Activated CD8-positive, alpha-beta T cell treated with anti-CD3 and anti-CD28 coated beads for 36 hours (primary cell): ENCODE measurements at regions not wholly inside any gene's neighbourhood (a gene's known extent, or its start where the extent isn't known, plus 50 kb on each side); places are given as distances from the start of the nearest gene placed in this dataset.

Experiments
- ATAC-seq: fragments of 200-7000 bp; cut with Tn5 transposase; one replicate; pipeline ENCODE4 v1.10.0; 2021; ENCODE audit warnings: mild to moderate bottlenecking, moderate library complexity
- CTCF ChIA-PET: fragments of 350-600 bp; sonication (Branson Sonifier 250); formaldehyde crosslinking; loops from one replicate; lab custom pipeline; 2021; ENCODE audit warnings: antibody characterized with exemption; lab: Charles Lee
- POLR2A ChIA-PET: fragments of 350-600 bp; sonication (Branson Sonifier 250); formaldehyde crosslinking; loops from one replicate; lab custom pipeline; 2021; ENCODE audit warnings: antibody characterized with exemption; lab: Charles Lee
- DNase-seq: peaks from one replicate; pipeline ENCODE4 v3.0.0-alpha.2; 2020
- H3K27ac Mint-ChIP-seq: one replicate; pipeline ENCODE4 v1.8.0; 2021; ENCODE audit warnings: mild to moderate bottlenecking, mixed read lengths
- H3K27me3 Mint-ChIP-seq: one replicate; pipeline ENCODE4 v1.8.0; 2021; ENCODE audit warnings: mixed read lengths
- H3K36me3 Mint-ChIP-seq: one replicate; pipeline ENCODE4 v1.8.0; 2021; ENCODE audit warnings: low read depth, mixed read lengths
- H3K4me1 Mint-ChIP-seq: one replicate; pipeline ENCODE4 v1.8.0; 2021; ENCODE audit warnings: low read depth, mixed read lengths
- H3K4me3 Mint-ChIP-seq: one replicate; pipeline ENCODE4 v1.8.0; 2021; ENCODE audit warnings: mild to moderate bottlenecking, moderate library complexity, mixed read lengths
- H3K9me3 Mint-ChIP-seq: one replicate; pipeline ENCODE4 v1.8.0; 2021; ENCODE audit warnings: mixed read lengths
- intact Hi-C: fragments of 100-400 bp; cut with micrococcal nuclease; formaldehyde crosslinking; loops from one replicate; pipeline ENCODE4 v1.10.0; 2022
- TF ChIP-seq, protein P1 (sequence below): fragments of 200-600 bp; IDR thresholded peaks from one replicate; pipeline ENCODE4 v1.8.0; 2022; ENCODE audit warnings: antibody characterized with exemption, mild to moderate bottlenecking

DNA sequence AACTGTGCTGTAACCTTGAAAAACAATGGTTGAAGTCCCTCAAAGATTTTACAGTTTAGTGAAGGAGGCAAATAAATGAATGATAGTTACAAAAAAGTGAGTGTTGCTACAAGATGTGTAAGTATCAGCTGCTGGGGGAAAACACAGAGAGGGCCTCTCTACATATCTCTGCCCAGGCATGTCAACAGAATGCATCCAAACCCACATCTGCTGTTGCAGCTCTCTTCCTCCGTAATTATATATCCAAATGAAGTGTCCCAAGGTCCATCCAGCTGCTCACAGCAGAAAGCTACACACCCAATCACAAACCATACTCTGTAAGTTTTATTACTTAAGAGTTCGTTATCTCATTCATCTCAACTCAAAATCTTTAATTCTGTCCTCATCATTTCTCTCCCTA, 584.6 kb downstream of the ANXA1 start:
- ATAC-seq (no peak), DNase-seq (no peak)
- ChIA-PET POLR2A (no interaction called here), CTCF (no interaction called here)
- TF ChIP-seq, protein P1, sequence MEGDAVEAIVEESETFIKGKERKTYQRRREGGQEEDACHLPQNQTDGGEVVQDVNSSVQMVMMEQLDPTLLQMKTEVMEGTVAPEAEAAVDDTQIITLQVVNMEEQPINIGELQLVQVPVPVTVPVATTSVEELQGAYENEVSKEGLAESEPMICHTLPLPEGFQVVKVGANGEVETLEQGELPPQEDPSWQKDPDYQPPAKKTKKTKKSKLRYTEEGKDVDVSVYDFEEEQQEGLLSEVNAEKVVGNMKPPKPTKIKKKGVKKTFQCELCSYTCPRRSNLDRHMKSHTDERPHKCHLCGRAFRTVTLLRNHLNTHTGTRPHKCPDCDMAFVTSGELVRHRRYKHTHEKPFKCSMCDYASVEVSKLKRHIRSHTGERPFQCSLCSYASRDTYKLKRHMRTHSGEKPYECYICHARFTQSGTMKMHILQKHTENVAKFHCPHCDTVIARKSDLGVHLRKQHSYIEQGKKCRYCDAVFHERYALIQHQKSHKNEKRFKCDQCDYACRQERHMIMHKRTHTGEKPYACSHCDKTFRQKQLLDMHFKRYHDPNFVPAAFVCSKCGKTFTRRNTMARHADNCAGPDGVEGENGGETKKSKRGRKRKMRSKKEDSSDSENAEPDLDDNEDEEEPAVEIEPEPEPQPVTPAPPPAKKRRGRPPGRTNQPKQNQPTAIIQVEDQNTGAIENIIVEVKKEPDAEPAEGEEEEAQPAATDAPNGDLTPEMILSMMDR, result no peak
- H3K27me3 Mint-ChIP-seq, result peaks cover 2% of the 10 kb centered on the region
- H3K9me3 Mint-ChIP-seq, result no peaks in the 10 kb centered on the region
- no peaks in the 10 kb centered on the region for H3K36me3 Mint-ChIP-seq
- no peak overlapping the region for H3K4me3 Mint-ChIP-seq
- no peaks in the 10 kb centered on the region for H3K4me1 Mint-ChIP-seq
- intact Hi-C loops, result no loop called here
- H3K27ac Mint-ChIP-seq, result no peak overlapping the region

GRCh38 chr9:73738741-73739530, 587.3 kb downstream of the ANXA1 start:
- no peaks in the 10 kb centered on the region for H3K4me1 Mint-ChIP-seq
- TF ChIP-seq, protein P1, result no peak
- ATAC-seq, result no peak
- no peaks in the 10 kb centered on the region for H3K36me3 Mint-ChIP-seq
- ChIA-PET CTCF (interaction anchor here (0.9 kb wide), 1 partner anchor 13 kb away, joined by 3 read pairs; no protein-coding TSS in a partner anchor), POLR2A (no interaction called here)
- no peak overlapping the region for H3K27ac Mint-ChIP-seq
- peaks cover 2% of the 10 kb centered on the region for H3K27me3 Mint-ChIP-seq
- DNase-seq, result no peak
- no peaks in the 10 kb centered on the region for H3K9me3 Mint-ChIP-seq
- H3K4me3 Mint-ChIP-seq, result no peak overlapping the region
- intact Hi-C loops, result no loop called here

DNA sequence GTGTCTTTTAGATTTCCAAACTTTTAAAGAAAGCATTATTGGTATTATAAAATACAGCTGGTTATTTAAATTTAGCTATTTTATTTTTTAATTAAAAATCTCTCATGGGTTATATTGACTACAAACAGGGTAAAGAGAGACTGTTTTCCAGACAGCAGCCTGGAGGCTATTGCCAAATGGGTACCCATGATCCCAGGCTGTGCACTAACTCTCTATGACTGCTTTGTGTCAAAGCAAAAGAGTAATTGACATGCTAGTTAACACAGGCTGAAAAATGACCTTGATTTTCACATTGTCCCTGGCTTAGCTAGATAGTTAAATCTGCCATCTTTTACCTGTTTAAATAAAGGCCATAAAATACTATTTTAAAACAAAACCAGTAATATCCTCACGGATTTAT, 589.7 kb downstream of the ANXA1 start:
- H3K9me3 Mint-ChIP-seq, result no peaks in the 10 kb centered on the region
- intact Hi-C loops, result loop anchor here (10.0 kb wide), 1 partner anchor 63 kb away; no protein-coding TSS in a partner anchor
- DNase-seq (no peak), ATAC-seq (no peak)
- H3K4me1 Mint-ChIP-seq, result no peaks in the 10 kb centered on the region
- H3K27ac Mint-ChIP-seq, result no peak overlapping the region
- CTCF ChIA-PET, result no interaction called here
- TF ChIP-seq, protein P1, result no peak
- H3K4me3 Mint-ChIP-seq, result no peak overlapping the region
- H3K27me3 Mint-ChIP-seq, result no peaks in the 10 kb centered on the region
- no peaks in the 10 kb centered on the region for H3K36me3 Mint-ChIP-seq
- POLR2A ChIA-PET, result no interaction called here

DNA sequence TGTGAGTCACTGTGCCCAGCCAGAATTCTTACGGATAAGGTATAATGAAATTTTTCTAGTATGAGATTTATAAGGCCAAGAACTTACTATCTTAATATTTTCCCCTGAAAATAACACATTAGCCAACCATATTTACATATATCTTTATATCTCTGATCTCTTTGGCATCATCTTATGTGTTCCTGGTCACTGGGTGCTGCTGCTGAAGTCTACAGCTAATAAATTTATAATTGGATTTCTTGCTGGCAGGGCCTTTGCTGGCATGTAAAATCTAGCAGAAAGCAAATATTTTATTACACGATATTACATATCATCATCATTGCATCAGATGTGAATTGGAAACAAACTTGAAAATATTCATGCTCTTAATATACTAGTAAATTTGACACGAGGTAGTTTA, 590.7 kb downstream of the ANXA1 start:
- DNase-seq (no peak), ATAC-seq (no peak)
- POLR2A ChIA-PET, result no interaction called here
- Mint-ChIP-seq H3K4me3 (no peak overlapping the region), H3K4me1 (no peaks in the 10 kb centered on the region), H3K27ac (no peak overlapping the region), H3K9me3 (peaks cover 3% of the 10 kb centered on the region), H3K27me3 (no peaks in the 10 kb centered on the region), H3K36me3 (no peaks in the 10 kb centered on the region)
- intact Hi-C loops, result loop anchor here (10.0 kb wide), 1 partner anchor 62 kb away; no protein-coding TSS in a partner anchor
- CTCF ChIA-PET, result no interaction called here
- TF ChIP-seq, protein P1, result no peak

DNA sequence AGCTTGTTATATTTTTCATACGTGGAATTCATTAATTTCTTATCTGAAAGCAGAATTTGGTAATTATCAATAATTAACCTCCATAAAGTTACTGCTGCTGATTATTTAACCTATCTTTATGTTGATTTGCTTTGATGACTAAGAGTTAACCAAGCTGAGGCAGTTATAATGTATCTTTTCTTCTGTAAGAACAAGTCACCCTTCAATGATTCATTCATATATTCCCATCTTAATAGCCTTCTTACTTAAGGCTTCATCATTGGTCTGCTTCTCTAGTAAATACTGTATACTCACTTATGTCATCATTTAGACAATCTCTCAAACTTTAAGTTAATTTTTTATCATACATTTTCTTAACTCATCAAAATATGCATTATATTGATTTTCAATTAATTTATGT, 592.2 kb downstream of the ANXA1 start:
- Mint-ChIP-seq H3K27me3 (no peaks in the 10 kb centered on the region), H3K4me3 (no peak overlapping the region), H3K36me3 (no peaks in the 10 kb centered on the region), H3K4me1 (no peaks in the 10 kb centered on the region), H3K27ac (no peak overlapping the region), H3K9me3 (peaks cover 6% of the 10 kb centered on the region)
- DNase-seq, result no peak
- intact Hi-C loops, result loop anchor here (10.0 kb wide), 1 partner anchor 61 kb away; no protein-coding TSS in a partner anchor
- ATAC-seq, result no peak
- TF ChIP-seq, protein P1, result no peak
- ChIA-PET POLR2A (no interaction called here), CTCF (no interaction called here)
